ENCODE measurements at regions not wholly inside any gene's neighbourhood (a gene's known extent, or its start where the extent isn't known, plus 50 kb on each side); places are given as distances from the start of the nearest gene placed in this dataset.

- DNase-seq (ENCODE audit: low spot score) (no peak), ATAC-seq (no peak)
- intact Hi-C loops (cut with DNase I), result no loop called here
These were observed 136.7 kb downstream of the BOD1 start for GRCh38 chr5:173479711-173480110.

- DNase-seq (ENCODE audit: low spot score), result no peak
- intact Hi-C loops (cut with DNase I), result no loop called here
These were observed 139.0 kb downstream of the BOD1 start for GRCh38 chr5:173477345-173478040.

GRCh38 chr5:173475780-173476179 is 140.7 kb downstream of the BOD1 start:
- no peak for DNase-seq (ENCODE audit: low spot score)
- intact Hi-C loops (cut with DNase I), result no loop called here
- no peak for ATAC-seq

More at GRCh38 chr5:173477345-173478040, 139.0 kb downstream of the BOD1 start:
- ATAC-seq, result no peak

- DNase-seq (ENCODE audit: low spot score) (no peak), ATAC-seq (no peak)
- intact Hi-C loops (cut with DNase I), result no loop called here
These were observed 141.6 kb downstream of the BOD1 start for GRCh38 chr5:173474881-173475287.

- DNase-seq (ENCODE audit: low spot score), result no peak
- no peak for ATAC-seq
- intact Hi-C loops (cut with DNase I), result no loop called here
These were observed 143.2 kb downstream of the BOD1 start for GRCh38 chr5:173473288-173473687.

GRCh38 chr5:173472784-173473278 is 143.6 kb downstream of the BOD1 start:
- ATAC-seq, result peak; percentile 46
- DNase-seq (ENCODE audit: low spot score), result no peak
- intact Hi-C loops (cut with DNase I), result no loop called here

GRCh38 chr5:173472164-173472563 is 143.9 kb upstream of the STC2 start:
- intact Hi-C loops (cut with DNase I), result no loop called here
- DNase-seq (ENCODE audit: low spot score) (peak; percentile 75), ATAC-seq (peak; percentile 98)

- no peak for ATAC-seq
- DNase-seq (ENCODE audit: low spot score), result no peak
These were observed 140.6 kb upstream of the STC2 start for GRCh38 chr5:173468821-173469251.

GRCh38 chr5:173466227-173466626 is 138.0 kb upstream of the STC2 start:
- intact Hi-C loops (cut with DNase I), result no loop called here
- DNase-seq (ENCODE audit: low spot score), result no peak

More at GRCh38 chr5:173468821-173469251, 140.6 kb upstream of the STC2 start:
- intact Hi-C loops (cut with DNase I), result no loop called here

GRCh38 chr5:173464813-173465212 is 136.6 kb upstream of the STC2 start:
- intact Hi-C loops (cut with DNase I), result no loop called here
- no peak for DNase-seq (ENCODE audit: low spot score)
- no peak for ATAC-seq

More at GRCh38 chr5:173466227-173466626, 138.0 kb upstream of the STC2 start:
- no peak for ATAC-seq

- intact Hi-C loops (cut with DNase I), result no loop called here
- ATAC-seq, result no peak
- DNase-seq (ENCODE audit: low spot score), result no peak
These were observed 135.0 kb upstream of the STC2 start for GRCh38 chr5:173463207-173463606.

- ATAC-seq (no peak), DNase-seq (ENCODE audit: low spot score) (no peak)
- intact Hi-C loops (cut with DNase I), result no loop called here
These were observed 130.8 kb upstream of the STC2 start for GRCh38 chr5:173458828-173459609.

GRCh38 chr5:173457482-173457881 is 129.3 kb upstream of the STC2 start:
- intact Hi-C loops (cut with DNase I), result no loop called here
- DNase-seq (ENCODE audit: low spot score) (no peak), ATAC-seq (no peak)

GRCh38 chr5:173456751-173457171 is 128.5 kb upstream of the STC2 start:
- intact Hi-C loops (cut with DNase I), result no loop called here
- ATAC-seq (no peak), DNase-seq (ENCODE audit: low spot score) (no peak)

GRCh38 chr5:173456181-173456580 is 128.0 kb upstream of the STC2 start:
- DNase-seq (ENCODE audit: low spot score), result no peak
- intact Hi-C loops (cut with DNase I), result no loop called here
- no peak for ATAC-seq

- DNase-seq (ENCODE audit: low spot score), result no peak
- intact Hi-C loops (cut with DNase I), result no loop called here
- no peak for ATAC-seq
These were observed 127.4 kb upstream of the STC2 start for GRCh38 chr5:173455599-173455957.

GRCh38 chr5:173454736-173455598 is 126.8 kb upstream of the STC2 start:
- DNase-seq (ENCODE audit: low spot score) (no peak), ATAC-seq (peak; percentile 22)
- intact Hi-C loops (cut with DNase I), result no loop called here

- DNase-seq (ENCODE audit: low spot score) (no peak), ATAC-seq (no peak)
- intact Hi-C loops (cut with DNase I), result no loop called here
These were observed 126.1 kb upstream of the STC2 start for GRCh38 chr5:173454361-173454735.

GRCh38 chr5:173453167-173453566 is 125.0 kb upstream of the STC2 start:
- no peak for DNase-seq (ENCODE audit: low spot score)
- intact Hi-C loops (cut with DNase I), result no loop called here
- no peak for ATAC-seq
